Hematopoietic multipotent progenitor cell treated with erythropoietin and hydrocortisone succinate and interleukin-3 and kit ligand, for 17 days (in vitro differentiated cells): ENCODE measurements at regions not wholly inside any gene's neighbourhood (a gene's known extent, or its start where the extent isn't known, plus 50 kb on each side); places are given as distances from the start of the nearest gene placed in this dataset.

ENCODE experiments used
- DNase-seq: peaks from one replicate; pipeline ENCODE4 v3.0.0-alpha.2; 2015; ENCODE audit warnings: low spot score

DNA sequence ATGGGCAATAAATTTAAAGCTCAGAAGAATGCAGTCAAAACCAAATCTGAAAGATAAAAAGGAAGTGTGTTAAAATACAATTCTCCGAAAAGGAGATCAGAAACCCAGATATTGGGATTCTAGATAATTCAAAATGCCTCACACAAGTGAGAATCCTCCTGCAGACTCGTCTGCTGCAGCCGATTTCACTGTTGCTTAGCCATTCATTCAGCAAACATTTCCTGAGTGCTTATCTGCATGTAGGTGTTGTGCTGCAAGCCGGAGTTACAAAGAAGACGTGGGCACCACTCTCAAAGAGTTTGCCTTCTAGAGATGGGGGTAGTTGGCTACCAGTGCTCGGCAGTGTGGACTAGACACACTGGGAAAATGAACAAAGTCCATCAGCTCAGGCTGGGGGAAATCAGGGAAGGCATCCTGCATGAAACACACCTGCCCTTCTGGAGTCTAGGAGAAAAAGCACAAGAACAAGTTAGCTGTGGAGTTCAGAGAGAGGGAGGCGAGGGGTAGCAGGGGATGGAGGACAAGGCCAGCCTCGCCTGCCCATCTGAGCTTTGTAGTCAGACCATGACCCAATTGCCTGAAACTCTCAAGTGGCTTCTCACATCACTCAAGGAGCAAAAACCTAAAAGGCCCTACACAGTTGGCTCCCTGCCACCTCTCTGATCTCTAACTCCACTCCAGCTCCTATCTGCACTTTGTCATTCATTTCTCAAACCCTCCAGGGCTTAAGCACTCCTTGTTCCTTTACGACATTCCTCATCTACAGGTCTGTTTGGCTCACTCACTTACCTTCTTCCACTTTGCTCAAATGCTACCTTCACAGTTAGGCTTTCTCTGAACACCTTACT is 310.0 kb upstream of the DDHD1 start:
- DNase-seq: no peak

DNA sequence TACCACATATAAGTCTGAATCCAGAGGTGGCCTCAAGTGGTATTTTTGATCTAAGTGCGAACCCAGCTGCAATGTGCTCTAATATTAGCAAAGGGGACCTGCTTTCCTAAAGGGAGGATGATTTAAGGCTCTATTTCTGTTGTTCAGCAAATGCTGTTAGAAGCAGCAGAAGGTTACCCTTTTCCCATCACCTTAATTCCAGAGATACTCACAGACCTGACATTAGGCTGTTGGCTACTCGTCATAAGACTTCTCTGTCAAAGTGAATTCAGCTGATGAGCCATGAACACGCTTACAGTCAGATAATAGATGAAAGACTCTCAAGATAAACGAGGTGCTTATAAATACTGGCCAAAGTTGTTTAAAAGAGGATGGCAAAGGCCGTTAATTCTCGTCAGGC is 308.7 kb upstream of the DDHD1 start:
- DNase-seq: no peak

DNA sequence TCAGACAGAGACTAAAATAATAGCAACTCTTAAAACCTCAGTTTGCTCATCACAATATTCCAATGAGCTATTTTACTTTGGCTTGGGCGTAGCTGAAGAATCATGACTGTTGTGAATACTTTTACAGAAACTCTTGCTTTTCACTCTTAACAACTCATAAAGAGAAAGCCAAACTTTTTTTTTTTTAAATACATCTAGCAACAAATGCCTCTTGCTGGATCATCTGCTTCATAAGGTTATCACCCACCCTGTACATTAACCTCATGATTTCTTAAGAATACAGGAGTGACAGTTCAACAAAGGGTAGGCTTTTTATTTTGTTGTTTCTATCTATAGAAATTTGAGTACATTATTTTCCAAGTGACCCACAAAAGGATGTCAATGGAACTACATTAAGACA is 307.4 kb upstream of the DDHD1 start:
- DNase-seq: no peak

DNA sequence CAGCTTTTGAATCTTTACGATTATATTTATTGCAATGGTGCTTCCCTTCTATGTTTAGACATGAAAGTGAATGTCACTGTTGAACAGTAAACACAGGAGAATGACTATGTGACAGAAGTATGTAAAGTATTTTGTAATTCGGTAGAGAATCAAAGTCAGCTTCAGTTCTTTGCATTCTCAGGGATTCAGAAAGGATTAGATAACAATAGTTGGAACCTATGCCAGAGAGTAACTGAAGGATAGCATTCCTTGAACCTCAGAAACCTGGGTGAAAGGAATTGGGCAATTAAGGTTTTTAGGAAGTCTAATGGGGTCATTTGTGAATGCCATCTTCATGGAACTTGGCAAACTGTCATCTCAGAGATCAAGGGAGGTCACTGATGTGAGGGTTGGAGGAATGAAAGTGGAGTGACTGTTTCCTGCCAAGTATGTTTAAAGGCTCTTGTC is 305.3 kb upstream of the DDHD1 start:
- no peak for DNase-seq

DNA sequence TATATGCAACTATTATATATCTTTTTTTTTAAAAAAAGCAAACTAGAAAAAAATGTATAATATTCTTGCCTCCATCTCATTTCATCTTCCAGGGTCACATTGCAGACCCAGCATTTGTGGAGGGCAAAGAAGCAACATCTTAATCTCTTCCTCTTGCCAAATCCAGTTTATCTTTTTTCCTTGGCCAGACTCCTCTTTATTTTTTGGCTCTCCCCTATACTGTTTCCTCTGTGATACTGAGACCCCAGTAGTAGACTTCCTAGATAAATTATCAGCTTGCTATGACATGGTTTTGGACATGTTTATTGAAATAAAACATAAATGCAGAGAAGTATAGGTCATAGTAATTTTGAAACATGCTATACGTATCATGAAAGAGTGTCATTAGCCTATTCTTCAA is 303.8 kb upstream of the DDHD1 start:
- no peak for DNase-seq

DNA sequence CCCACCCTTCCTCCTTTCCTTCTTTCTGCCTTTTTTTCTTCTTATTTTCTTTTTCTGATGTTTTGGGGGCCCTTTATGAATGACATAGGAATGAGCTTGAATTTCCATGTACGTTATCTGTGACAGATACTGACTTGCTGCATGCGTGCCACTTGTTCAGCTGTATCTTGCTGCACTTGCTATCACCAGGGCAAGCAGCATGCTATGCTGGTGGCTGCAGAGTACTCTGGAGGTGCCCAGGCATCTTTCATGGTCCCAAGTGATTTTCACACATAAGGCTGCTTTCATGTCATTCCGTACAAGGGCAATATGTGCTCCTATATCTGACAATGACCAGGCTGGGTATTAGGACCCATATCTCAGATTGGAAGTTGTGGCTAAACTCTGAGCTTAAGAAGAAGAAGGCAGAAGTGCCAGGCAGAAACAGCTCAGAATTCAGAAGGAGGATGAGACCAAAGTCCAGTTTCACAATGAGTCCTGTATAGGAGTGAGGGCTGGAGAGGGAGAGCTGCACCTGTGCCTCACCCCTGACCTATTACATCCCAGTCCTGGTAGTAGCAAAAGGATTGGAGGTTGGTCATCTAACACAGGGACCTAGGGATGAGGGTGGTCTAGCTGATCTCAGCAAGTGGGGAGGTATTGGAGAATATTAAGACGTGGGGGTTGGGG is 299.0 kb upstream of the DDHD1 start:
- no peak for DNase-seq

DNA sequence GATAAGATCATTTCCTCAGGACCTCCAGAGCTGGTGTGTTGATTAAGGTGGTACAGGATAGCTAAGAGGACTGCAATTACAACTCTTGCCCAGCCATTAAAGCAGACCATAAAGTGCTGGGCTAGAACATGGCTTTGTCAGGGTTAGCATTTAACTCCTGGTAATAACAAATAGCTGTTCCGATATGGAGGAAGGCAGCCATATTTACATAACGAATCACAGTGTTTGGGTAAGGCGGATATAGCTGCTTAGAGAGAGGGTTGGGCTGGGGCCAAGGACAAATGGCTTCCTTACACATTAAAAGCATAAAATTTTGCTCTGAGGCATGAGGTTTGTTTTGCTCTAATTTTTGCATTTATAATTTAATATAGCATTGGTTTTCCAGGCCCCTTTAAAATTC is 297.7 kb upstream of the DDHD1 start:
- no peak for DNase-seq

DNA sequence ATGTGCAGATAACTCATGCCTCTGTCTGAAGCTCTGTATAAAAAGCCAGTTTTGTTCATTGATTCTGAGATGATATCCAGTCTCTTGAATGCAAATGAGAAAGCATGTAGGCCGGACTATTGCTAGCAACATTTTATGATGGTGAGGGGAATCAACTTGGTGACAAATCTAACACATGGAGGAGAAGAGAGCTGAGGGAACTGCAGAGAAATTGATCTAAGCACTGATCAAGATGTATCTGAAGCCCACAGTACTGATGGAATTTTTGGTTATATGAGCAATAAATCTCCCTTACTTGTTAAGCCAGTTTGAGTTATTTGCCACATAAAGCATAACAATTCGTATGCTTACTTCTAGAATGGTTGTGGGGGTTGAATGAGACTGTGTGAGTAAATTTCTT is 295.6 kb upstream of the DDHD1 start:
- DNase-seq: no peak

DNA sequence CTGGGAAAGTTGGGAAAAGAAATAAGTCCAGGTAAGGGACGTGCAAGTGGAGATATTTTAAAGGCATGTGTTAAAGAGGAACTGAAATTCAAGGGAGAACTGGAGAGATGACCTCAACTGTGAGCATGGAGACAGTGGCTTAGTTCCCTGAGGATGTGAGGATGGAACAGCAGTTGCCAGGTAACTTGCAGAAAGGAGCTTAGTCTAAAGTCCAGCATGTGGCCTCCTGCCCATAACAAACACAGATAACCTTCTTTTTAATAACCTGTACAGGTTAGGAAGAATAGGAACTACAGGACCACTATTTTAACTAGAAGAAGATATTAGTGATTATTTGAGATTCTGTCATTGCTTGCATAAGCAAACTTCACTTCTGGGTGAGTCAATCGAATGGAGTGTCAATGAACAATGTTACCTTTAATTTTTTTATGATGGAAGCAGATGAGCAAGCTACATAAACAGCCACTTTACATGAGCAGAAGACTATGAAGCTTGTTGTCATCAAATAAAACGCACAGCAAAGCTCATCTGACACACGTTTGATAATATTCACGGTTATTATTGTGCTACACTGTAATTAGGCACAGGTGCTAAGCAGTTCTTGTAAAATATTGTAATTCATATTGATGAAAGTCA is 291.7 kb upstream of the DDHD1 start:
- DNase-seq: no peak

DNA sequence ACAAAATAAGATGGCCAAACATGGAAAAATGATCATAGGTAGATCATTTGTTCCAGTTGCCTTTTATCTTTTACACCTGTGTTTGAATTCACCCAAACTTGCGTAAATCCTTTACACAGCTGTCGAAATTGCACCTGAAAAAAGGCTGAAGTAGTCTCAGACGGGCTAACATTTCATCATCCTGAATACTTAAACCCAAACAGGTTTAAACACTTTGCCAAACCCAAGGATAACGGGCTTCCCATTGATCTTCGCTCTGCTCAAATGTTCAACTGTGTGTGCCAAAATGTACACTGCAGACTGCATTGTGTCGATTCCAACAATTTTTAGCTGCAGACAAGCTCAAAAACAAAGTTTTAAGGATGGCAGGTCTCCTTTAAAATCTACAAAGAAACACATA is 288.7 kb upstream of the DDHD1 start:
- no peak for DNase-seq

DNA sequence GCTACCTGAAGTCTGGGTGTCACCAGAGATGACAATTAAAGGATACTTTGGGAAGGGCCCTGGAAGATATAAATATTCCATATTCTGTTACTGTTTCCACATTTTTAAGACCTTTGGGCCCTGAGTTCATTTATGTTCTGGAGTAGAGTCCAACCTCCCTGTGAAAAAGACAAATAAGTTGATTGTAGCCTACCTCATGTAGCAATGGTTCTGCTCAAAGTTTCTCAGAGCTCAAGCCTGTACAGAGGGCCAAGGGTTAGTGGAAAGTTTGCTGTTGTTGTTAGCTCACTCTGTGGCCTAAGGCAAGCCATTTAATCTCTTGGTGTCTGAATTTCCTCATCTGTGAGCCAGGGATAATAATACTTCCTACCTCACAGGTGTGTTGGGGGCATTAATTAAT is 284.7 kb upstream of the DDHD1 start:
- DNase-seq: no peak

DNA sequence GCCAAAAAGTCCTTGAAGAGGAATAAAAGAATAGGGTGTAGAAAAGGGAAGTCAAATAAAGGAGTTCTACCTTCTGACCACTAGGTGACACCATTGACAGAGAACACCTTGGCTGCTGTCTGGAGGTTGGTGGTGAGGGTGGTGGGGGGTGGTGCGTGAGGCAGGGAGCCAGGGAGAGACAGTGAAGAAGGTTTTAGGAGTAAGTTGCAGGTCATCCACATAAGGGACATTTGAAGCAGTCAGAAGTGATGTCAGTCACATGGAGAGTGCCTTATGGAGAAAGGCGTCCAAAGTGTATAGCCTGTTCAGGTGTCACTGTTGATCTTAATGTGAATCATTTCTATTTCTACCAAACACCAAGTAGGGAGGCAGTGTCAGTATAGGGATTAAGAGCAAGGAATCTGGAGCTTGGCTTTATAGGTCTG is 279.3 kb upstream of the DDHD1 start:
- no peak for DNase-seq

DNA sequence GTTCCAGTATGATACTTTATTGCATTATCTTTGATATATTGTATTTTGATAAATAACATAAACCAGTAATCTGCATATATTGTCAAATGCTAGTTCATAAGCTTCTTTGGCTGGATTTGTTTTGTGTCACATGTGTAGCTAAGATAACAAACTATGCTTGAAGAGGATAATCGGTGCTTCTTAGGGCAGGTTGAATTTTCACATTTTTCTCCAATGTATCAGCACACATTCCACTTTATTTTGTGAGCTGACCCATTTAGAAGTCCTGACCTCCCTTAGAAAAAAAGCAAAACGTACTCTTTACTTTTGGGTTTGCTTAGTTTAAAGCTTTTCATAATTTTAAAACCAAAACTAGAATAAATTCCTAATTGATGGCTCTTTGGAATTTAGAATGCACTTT is 277.7 kb upstream of the DDHD1 start:
- DNase-seq: no peak

DNA sequence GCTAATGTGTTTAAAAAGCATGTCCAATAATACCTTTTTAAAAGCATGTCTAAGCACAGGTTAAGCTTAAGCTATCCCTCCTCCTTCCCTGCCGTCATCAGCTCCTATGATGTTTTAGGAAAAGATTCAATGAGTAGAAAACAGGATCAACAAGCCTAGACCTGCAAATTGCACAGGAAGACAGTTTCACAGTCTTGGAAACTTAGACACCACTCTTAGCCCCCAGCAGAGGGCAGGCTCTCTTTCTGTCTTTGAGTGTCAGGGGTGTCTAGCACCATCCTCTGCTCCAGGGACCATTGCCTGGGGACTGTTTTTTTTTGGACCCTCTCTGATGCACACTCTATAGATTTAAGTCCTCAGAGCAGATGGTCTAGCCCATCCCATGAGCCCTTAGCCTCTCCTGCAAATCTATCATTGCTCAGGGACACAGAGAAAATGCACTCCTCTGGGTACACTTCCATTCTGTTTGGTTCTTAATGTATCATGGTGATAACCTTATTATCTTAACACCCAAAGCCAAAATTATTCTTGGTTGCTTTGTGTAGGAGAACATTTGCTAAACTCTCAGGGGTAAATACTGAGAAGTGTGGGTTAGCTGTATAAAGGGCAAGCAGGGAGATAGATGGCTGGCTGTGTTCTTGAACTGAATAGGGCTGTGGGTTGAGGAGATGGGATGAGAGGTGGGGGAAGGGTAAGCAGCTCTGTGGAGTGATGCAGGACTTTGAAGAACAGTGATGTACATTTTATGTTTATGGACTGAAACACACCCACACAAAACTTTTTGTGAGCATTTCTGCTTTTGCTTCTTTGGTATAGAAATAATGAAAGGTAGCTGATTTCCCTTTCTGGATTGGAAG is 259.9 kb upstream of the DDHD1 start:
- DNase-seq: no peak

DNA sequence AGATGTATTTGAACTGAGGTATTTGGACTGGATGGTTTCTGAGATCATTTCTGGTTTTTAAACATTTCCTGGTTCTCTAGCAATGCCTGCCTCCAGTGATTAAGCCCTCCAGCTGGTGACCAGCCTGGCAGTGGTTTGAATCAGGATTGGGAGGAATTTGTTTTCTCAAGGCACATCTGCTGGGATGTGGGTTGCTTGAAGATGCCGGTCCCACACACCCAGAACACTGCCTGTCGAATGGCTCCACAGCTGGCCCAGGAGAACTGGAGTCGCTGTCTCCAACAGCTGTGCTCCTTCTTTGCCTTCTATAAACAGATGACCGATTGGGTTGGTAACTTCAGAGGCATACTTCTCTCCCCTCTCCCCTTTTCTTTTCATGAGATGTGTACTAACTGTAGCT is 258.0 kb upstream of the DDHD1 start:
- DNase-seq: no peak

DNA sequence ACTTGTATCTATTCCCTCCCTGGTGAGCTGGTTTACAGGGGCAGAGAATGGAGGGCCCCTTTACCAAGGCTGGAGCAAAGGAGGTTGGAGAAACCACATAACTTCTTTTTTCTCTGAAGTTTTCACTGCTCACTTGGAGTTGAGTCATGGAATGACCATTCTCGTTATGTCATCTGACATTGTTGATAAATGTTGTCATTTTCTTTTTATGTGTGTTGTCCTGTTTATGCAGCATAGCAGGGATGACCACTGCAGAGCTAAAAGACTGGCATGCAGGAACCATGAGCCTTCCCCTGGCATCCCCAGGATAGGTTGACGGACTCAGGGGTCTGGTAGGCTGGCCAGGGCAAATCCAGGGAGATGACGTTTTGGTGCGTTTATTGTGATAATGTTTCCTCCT is 256.8 kb upstream of the DDHD1 start:
- no peak for DNase-seq

DNA sequence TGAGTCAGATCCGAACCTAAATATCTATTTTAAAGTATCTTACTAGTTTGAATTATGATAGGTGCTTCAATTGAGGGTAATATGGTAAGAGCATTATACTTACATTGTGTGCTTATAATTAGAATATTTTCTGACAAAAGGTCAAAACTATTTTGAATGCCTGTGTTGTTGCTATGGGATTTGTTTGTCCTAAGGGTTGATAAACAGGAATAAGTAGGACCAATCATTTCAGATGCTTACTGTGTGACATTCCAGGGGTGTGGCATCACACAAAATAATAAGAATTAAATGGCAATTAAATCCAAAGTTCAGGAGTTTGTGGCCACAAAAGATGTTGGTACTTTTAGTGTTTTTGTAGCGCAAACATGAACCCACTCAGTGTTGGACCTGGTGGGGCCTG is 256.2 kb upstream of the DDHD1 start:
- no peak for DNase-seq

DNA sequence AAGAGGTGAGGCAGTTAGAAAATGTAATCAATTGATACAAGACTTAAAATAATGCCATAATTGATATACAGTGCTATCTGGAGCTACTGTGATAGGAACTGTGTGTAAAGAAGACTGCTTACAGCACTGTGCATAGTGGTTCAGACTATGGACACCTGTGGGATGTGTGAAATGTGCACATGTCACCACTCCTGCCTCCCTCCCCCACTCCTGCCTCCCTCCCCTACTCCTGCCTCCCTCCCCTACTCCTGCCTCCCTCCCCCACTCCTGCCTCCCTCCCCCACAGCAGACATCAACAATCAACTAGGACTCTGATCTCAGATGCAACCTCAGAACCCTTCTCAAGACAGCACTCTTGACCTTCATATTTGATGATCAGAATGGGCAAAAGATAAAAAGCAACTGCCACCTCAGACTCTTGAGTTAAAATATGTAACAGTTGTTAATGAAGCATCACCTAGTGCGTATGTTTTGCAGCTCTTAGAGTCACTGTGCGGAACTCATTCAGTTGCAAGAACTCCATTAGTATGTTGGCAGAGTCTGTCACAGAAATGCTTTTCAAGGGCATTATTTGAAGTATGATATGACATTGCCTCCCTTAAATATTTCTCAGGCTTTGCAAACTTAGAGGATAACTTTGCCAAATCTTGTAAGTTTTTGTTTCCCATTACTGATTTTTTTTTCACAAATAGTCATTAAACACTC is 255.2 kb upstream of the DDHD1 start:
- no peak for DNase-seq

DNA sequence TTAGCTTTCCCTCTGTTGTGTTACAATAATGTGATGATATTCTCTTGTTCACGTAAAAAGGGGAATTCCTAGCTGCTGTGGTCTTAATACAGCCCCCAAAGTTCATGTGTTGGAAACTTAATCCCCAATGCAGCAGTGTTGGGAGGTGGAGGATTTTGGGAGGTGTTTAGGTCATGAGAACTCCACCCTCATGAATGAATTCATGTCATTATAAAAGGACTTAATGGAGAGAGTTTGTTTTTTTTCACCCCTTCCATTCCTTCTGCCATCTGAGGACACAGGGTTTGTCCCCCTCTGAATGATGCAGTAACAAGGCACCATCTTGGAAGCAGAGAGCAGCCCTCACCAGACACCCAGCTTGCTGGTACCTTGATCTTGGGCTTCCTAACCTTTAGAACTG is 253.4 kb upstream of the DDHD1 start:
- DNase-seq: no peak

DNA sequence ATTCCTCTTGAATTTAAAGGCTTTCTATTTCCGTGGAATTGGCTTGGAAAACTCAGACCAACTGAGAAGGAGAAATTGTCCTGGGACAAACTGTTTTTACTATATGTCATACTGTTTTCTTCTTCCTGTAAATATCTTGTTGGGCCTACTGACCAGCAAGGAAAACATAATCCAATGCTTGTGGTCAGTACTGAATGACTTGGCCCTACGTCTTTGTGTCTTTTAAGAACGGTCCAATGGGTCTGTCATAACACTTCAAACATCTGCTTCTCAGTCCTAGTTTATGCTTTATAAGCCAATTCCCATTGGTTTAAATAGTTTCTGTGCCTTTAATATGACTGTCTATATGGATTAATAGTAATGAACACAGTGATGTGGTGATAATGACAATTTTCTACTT is 248.5 kb upstream of the DDHD1 start:
- no peak for DNase-seq

DNA sequence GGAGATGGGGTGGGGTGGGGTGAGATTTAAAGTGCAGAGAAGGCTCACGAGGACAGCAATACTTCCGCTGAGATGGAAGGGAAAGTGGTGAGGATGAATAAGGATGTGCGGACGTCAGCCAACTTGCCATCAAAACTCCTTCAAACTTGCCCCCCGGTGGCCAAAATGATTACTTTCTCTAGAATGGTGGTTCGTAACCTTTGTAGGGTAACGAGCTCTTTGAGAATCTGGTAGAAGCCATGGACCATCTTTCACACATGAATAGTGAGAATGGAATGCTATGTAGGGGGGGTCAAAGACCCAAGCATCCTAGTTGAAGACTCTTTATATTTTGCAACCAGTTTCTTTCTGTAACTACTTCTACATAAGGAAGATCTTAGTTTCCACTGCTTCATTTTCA is 245.9 kb upstream of the DDHD1 start:
- no peak for DNase-seq

DNA sequence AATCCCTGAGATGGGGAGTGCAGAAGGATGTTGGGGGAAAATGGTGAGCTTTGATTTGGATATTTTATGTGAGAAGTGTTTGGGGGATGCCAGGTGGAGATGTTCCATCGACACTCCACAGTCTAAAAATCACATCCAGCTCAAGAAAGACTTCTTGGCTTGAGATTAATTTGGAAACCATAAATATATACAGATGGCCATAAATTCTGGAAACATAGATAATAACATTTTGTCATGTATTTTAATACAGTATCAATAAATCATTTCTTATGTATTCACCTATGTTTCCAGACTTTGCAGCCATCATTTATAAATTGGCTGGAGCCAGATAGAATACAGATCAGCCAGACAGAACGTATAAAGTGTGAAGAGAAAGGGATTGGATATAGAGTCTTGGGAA is 245.5 kb upstream of the DDHD1 start:
- DNase-seq: no peak
